ENCODE measurements at regions not wholly inside any gene's neighbourhood (a gene's known extent, or its start where the extent isn't known, plus 50 kb on each side); places are given as distances from the start of the nearest gene placed in this dataset.

- no peak for DNase-seq (ENCODE audit: low read depth)
Measured at GRCh38 chr3:30260762-30261161, 345.6 kb upstream of the TGFBR2 start.

GRCh38 chr3:30263238-30263924 lies 343.0 kb upstream of the TGFBR2 start:
- no peak for DNase-seq (ENCODE audit: low read depth)

GRCh38 chr3:30263925-30264313 lies 342.5 kb upstream of the TGFBR2 start:
- no peak for DNase-seq (ENCODE audit: low read depth)

GRCh38 chr3:30266524-30266923 lies 339.9 kb upstream of the TGFBR2 start:
- DNase-seq (ENCODE audit: low read depth): no peak

GRCh38 chr3:30268288-30268687 lies 338.1 kb upstream of the TGFBR2 start:
- no peak for DNase-seq (ENCODE audit: low read depth)

- DNase-seq (ENCODE audit: low read depth): no peak
Measured at GRCh38 chr3:30269751-30270445, 336.5 kb upstream of the TGFBR2 start.

GRCh38 chr3:30271781-30272180 lies 334.6 kb upstream of the TGFBR2 start:
- DNase-seq (ENCODE audit: low read depth): no peak

GRCh38 chr3:30273304-30274072 lies 332.9 kb upstream of the TGFBR2 start:
- DNase-seq (ENCODE audit: low read depth): no peak

GRCh38 chr3:30277494-30277893 lies 328.9 kb upstream of the TGFBR2 start:
- DNase-seq (ENCODE audit: low read depth): no peak

GRCh38 chr3:30281526-30281925 lies 324.9 kb upstream of the TGFBR2 start:
- DNase-seq (ENCODE audit: low read depth): no peak

- peak; percentile 95 for DNase-seq (ENCODE audit: low read depth)
Measured at GRCh38 chr3:30282154-30282696, 324.2 kb upstream of the TGFBR2 start.

- DNase-seq (ENCODE audit: low read depth): no peak
Measured at GRCh38 chr3:30285188-30286006, 321.0 kb upstream of the TGFBR2 start.

- peak; percentile 99 for DNase-seq (ENCODE audit: low read depth)
Measured at GRCh38 chr3:30286007-30286669, 320.3 kb upstream of the TGFBR2 start.

- DNase-seq (ENCODE audit: low read depth): no peak
Measured at GRCh38 chr3:30286811-30287210, 319.6 kb upstream of the TGFBR2 start.

GRCh38 chr3:30288830-30289229 lies 317.6 kb upstream of the TGFBR2 start:
- DNase-seq (ENCODE audit: low read depth): no peak

GRCh38 chr3:30289324-30289723 lies 317.1 kb upstream of the TGFBR2 start:
- DNase-seq (ENCODE audit: low read depth): no peak

- DNase-seq (ENCODE audit: low read depth): no peak
Measured at GRCh38 chr3:30289766-30290165, 316.6 kb upstream of the TGFBR2 start.

GRCh38 chr3:30290479-30290878 lies 315.9 kb upstream of the TGFBR2 start:
- no peak for DNase-seq (ENCODE audit: low read depth)

- DNase-seq (ENCODE audit: low read depth): no peak
Measured at GRCh38 chr3:30292192-30292893, 314.1 kb upstream of the TGFBR2 start.
